ENCODE measurements at regions not wholly inside any gene's neighbourhood (a gene's known extent, or its start where the extent isn't known, plus 50 kb on each side); places are given as distances from the start of the nearest gene placed in this dataset.
"Not testable (repeated sequence)": the region's sequence is repeated elsewhere in the genome, so short reads cannot be mapped to it uniquely, and the experiment has no call there.

DNA sequence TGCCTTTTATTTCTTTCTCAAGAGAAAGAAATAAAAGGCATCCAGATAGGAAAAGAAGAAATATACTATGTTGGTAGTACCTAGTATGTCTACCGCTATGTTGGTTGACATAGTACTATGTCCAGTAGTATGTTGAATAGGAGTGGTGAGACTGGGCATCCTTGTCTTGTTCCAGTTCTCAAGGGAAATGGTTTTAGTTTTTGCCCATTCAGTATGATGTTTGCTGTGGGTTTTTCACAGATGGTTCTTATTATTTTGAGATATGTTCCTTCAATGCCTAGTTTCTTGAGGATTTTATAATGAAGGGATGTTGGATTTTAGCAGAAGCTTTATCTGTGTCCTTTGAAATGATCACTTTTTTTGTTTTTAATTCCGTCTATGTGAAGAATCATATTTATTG, 53.0 kb upstream of the CSNK1A1L start:
- no peaks in the 10 kb centered on the region for H3K27me3 ChIP-seq (ENCODE audit: insufficient read depth, low read length)
- TF ChIP-seq SP1 (IDR thresholded peaks at IDR 0.05; ENCODE audit: low read depth) (no peak), ZFX (IDR thresholded peaks at IDR 0.05) (no peak), FOSL1 (IDR thresholded peaks at IDR 0.05; ENCODE audit: low read depth) (no peak), ZNF274 (IDR thresholded peaks at IDR 0.05; ENCODE audit: low read depth, low read length) (no peak), SIN3A (IDR thresholded peaks at IDR 0.05; ENCODE audit: low read depth) (no peak), CEBPB (IDR thresholded peaks at IDR 0.05; ENCODE audit: low read depth) (no peak), CBX3 (IDR thresholded peaks at IDR 0.05; ENCODE audit: low read depth) (no peak), EZH2phosphoT487 (IDR thresholded peaks at IDR 0.05; ENCODE audit: borderline replicate concordance) (no peak), RAD21 (IDR thresholded peaks at IDR 0.05; ENCODE audit: low read depth) (no peak), EGR1 (IDR thresholded peaks at IDR 0.05; ENCODE audit: low read depth) (no peak), JUND (IDR thresholded peaks at IDR 0.05) (no peak), YY1 (IDR thresholded peaks at IDR 0.05; ENCODE audit: extremely low read depth, insufficient replicate concordance, low read depth, low read length) (no peak), SRF (IDR thresholded peaks at IDR 0.05; ENCODE audit: low read depth) (no peak)
- TF ChIP-seq, protein P1, sequence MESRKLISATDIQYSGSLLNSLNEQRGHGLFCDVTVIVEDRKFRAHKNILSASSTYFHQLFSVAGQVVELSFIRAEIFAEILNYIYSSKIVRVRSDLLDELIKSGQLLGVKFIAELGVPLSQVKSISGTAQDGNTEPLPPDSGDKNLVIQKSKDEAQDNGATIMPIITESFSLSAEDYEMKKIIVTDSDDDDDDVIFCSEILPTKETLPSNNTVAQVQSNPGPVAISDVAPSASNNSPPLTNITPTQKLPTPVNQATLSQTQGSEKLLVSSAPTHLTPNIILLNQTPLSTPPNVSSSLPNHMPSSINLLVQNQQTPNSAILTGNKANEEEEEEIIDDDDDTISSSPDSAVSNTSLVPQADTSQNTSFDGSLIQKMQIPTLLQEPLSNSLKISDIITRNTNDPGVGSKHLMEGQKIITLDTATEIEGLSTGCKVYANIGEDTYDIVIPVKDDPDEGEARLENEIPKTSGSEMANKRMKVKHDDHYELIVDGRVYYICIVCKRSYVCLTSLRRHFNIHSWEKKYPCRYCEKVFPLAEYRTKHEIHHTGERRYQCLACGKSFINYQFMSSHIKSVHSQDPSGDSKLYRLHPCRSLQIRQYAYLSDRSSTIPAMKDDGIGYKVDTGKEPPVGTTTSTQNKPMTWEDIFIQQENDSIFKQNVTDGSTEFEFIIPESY (IDR thresholded peaks at IDR 0.05; ENCODE audit: extremely low read depth, insufficient replicate concordance, low read length): no peak
- TF ChIP-seq, protein P2, sequence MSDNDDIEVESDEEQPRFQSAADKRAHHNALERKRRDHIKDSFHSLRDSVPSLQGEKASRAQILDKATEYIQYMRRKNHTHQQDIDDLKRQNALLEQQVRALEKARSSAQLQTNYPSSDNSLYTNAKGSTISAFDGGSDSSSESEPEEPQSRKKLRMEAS (IDR thresholded peaks at IDR 0.05): no peak
- TF ChIP-seq, protein P3, sequence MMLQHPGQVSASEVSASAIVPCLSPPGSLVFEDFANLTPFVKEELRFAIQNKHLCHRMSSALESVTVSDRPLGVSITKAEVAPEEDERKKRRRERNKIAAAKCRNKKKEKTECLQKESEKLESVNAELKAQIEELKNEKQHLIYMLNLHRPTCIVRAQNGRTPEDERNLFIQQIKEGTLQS (IDR thresholded peaks at IDR 0.05): no peak
- H3K9me3 ChIP-seq (ENCODE audit: control insufficient read depth in 1 of 2, insufficient read depth in 1 of 2, low read depth in 1 of 2, low read length in 2 of 2): no peaks in the 10 kb centered on the region
- H3K9ac ChIP-seq (ENCODE audit: low read length): no peak overlapping the region
- H3K36me3 ChIP-seq (ENCODE audit: control insufficient read depth in 1 of 2, insufficient read depth in 2 of 2, low read length in 2 of 2): no peaks in the 10 kb centered on the region
- no peak overlapping the region for H3K4me2 ChIP-seq (ENCODE audit: low read length)
- no peaks in the 10 kb centered on the region for H3K4me1 ChIP-seq (ENCODE audit: control insufficient read depth in 1 of 2, insufficient read depth in 2 of 2, low read length in 2 of 2)
- CTCF ChIA-PET: no interaction called here
- no peak overlapping the region for H3K27ac ChIP-seq (ENCODE audit: low read depth, low read length)
- intact Hi-C loops (cut with micrococcal nuclease): no loop called here
- BruUV-seq (replicated peaks): no TSS peak
- no peaks in the 10 kb centered on the region for H3K79me2 ChIP-seq (ENCODE audit: insufficient read depth, low read length)
- H4K20me1 ChIP-seq (ENCODE audit: insufficient read depth): no peaks in the 10 kb centered on the region
- H2AFZ ChIP-seq (ENCODE audit: low read depth, low read length, poor library complexity, severe bottlenecking): no peak overlapping the region
- no peak overlapping the region for H3K4me3 ChIP-seq (replicated peaks in 1 of 2; ENCODE audit: low read depth in 1 of 2, low read length in 2 of 2)
- DNase-seq (ENCODE audit: low read depth, low spot score): no peak
- no peak for ATAC-seq
- H3K9me2 ChIP-seq (ENCODE audit: insufficient read depth): no peaks in the 10 kb centered on the region
- POLR2A ChIA-PET: no interaction called here
- RAD21 ChIA-PET (ENCODE audit: low non-redundant PET in 1 of 2, low total read pairs in 2 of 2, uncharacterized antibody in 2 of 2, unreplicated experiment in 2 of 2): no interaction called here

DNA sequence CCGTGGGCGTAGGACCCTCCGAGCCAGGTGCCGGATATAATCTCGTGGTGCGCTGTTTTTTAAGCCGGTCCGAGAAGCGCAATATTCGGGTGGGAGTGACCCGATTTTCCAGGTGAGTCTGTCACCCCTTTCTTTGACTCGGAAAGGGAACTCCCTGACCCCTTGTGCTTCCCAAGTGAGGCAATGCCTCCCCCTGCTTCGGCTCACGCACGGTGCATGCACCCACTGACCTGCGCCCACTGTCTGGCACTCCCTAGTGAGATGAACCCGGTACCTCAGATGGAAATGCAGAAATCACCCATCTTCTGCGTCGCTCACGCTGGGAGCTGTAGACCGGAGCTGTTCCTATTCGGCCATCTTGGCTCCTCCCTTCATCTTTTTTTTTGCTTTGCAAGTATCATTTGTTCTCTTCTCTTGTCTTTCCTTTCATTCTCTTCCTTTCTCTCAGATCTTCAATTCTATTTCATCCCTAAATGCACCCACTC, 50.2 kb upstream of the CSNK1A1L start:
- H3K4me2 ChIP-seq (ENCODE audit: low read length); H3K79me2 ChIP-seq (ENCODE audit: insufficient read depth, low read length); H4K20me1 ChIP-seq (ENCODE audit: insufficient read depth); POLR2A ChIA-PET; H3K9ac ChIP-seq (ENCODE audit: low read length); H3K4me1 ChIP-seq (ENCODE audit: control insufficient read depth in 1 of 2, insufficient read depth in 2 of 2, low read length in 2 of 2); H3K9me3 ChIP-seq (ENCODE audit: control insufficient read depth in 1 of 2, insufficient read depth in 1 of 2, low read depth in 1 of 2, low read length in 2 of 2); H2AFZ ChIP-seq (ENCODE audit: low read depth, low read length, poor library complexity, severe bottlenecking); BruUV-seq (replicated peaks); H3K27me3 ChIP-seq (ENCODE audit: insufficient read depth, low read length); H3K36me3 ChIP-seq (ENCODE audit: control insufficient read depth in 1 of 2, insufficient read depth in 2 of 2, low read length in 2 of 2); H3K27ac ChIP-seq (ENCODE audit: low read depth, low read length); CTCF ChIA-PET; intact Hi-C loops (cut with micrococcal nuclease); H3K9me2 ChIP-seq (ENCODE audit: insufficient read depth); RAD21 ChIA-PET (ENCODE audit: low non-redundant PET in 1 of 2, low total read pairs in 2 of 2, uncharacterized antibody in 2 of 2, unreplicated experiment in 2 of 2); ATAC-seq; DNase-seq (ENCODE audit: low read depth, low spot score); H3K4me3 ChIP-seq (replicated peaks in 1 of 2; ENCODE audit: low read depth in 1 of 2, low read length in 2 of 2): not testable (repeated sequence)

All from HCT116 (cell line).